Endodermal cell (in vitro differentiated cells): ENCODE measurements at regions not wholly inside any gene's neighbourhood (a gene's known extent, or its start where the extent isn't known, plus 50 kb on each side); places are given as distances from the start of the nearest gene placed in this dataset.
A peak's percentile ranks its signal among the peaks of the same experiment; 100 is the strongest.
"Not testable (repeated sequence)": the region's sequence is repeated elsewhere in the genome, so short reads cannot be mapped to it uniquely, and the experiment has no call there.

Experiments used
- DNase-seq: peaks from one replicate; pipeline ENCODE4 v3.0.0-alpha.2; 2017
- H3K27ac ChIP-seq: 2 replicates; pipeline ENCODE4 v1.5.1; 2013; ENCODE audit warnings: mild to moderate bottlenecking, low read depth, low read length, moderate library complexity
- H3K27me3 ChIP-seq: 2 replicates; pipeline ENCODE4 v1.6.1; 2013; ENCODE audit warnings: mild to moderate bottlenecking, low read length, moderate library complexity; ENCODE audit not compliant: insufficient read depth, control insufficient read depth, poor library complexity, severe bottlenecking
- H3K36me3 ChIP-seq: 2 replicates; pipeline ENCODE4 v1.7.0; 2013; ENCODE audit warnings: mild to moderate bottlenecking, low read length, moderate library complexity; ENCODE audit not compliant: control insufficient read depth, insufficient read depth
- H3K4me1 ChIP-seq: one replicate; pipeline ENCODE4 v1.7.0; 2013; ENCODE audit warnings: low read length; ENCODE audit not compliant: control insufficient read depth, insufficient read depth
- H3K4me3 ChIP-seq: 2 replicates; pipeline ENCODE4 v1.5.1; 2013; ENCODE audit warnings: mild to moderate bottlenecking, low read length, moderate library complexity
- H3K9ac ChIP-seq: 2 replicates; pipeline ENCODE4 v1.6.1; 2013; ENCODE audit warnings: mild to moderate bottlenecking, low read length, moderate library complexity; ENCODE audit not compliant: poor library complexity, severe bottlenecking; ENCODE audit errors: extremely low read depth
- H3K9me3 ChIP-seq: 2 replicates; pipeline ENCODE4 v1.6.1; 2013; ENCODE audit warnings: mild to moderate bottlenecking, low read length, moderate library complexity; ENCODE audit not compliant: control insufficient read depth
- H3K27ac Mint-ChIP-seq: 2 replicates; pipeline ENCODE4 v1.8.0; 2020; ENCODE audit warnings: mixed read lengths
- H3K27me3 Mint-ChIP-seq: 2 replicates; pipeline ENCODE4 v1.8.0; 2021; ENCODE audit warnings: mild to moderate bottlenecking, mixed read lengths; ENCODE audit not compliant: insufficient read depth
- H3K36me3 Mint-ChIP-seq: 2 replicates; pipeline ENCODE4 v1.8.0; 2020; ENCODE audit warnings: low read depth, mixed read lengths
- H3K4me1 Mint-ChIP-seq: 2 replicates; pipeline ENCODE4 v1.8.0; 2020; ENCODE audit warnings: mixed read lengths
- H3K4me3 Mint-ChIP-seq: 2 replicates; pipeline ENCODE4 v1.8.0; 2020; ENCODE audit warnings: mild to moderate bottlenecking, moderate library complexity, mixed read lengths
- H3K9me3 Mint-ChIP-seq: 2 replicates; pipeline ENCODE4 v1.8.0; 2020; ENCODE audit warnings: mild to moderate bottlenecking, mixed read lengths
- WGBS, 2 experiments: methylation state at CpG; one replicate each; pipeline versions ENCODE4 v1.1.5 to v1.1.7; 2013; ENCODE audit warnings: missing lambda C conversion rate in 2 of 2, mixed read lengths in 1 of 2; ENCODE audit not compliant: insufficient coverage in 1 of 2, insufficient read length in 1 of 2; 5-methylcytosine and 5-hydroxymethylcytosine counted together
- TF ChIP-seq, protein P1 (sequence below): fragments of 200-600 bp; sonication (generic); conservative IDR thresholded peaks from 2 replicates; pipeline ENCODE4 v1.5.0; 2021; ENCODE audit warnings: antibody characterized with exemption, mild to moderate bottlenecking

DNA sequence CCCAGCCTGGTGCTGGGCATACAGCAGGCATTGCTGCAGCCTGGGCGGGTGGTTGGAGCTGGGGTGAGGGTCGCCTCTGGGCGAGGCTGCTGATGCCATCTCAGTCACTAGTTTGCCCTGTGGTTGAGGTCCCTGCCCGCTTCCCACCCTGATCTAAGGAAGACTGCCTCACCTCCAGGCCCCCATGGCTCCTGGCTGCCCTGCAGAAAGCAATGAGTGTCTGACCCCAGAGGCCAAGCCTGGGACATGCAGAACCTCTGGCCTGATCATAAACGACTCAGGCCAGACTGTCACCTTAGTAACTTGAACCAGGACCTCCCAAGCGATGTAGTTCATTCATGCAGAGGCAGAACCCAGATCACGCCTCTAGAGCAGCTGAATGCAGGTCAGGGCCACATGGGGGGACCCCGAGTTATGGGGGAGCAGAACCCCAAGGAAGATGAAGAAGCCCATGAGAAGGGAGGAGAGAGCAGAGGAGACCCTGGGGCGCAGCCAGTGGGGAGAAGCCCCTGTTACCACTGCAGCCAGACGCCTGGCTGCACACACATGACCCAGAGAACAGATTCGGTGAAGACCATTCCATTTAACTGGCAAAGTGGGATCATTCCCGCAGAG is 213.9 kb downstream of the TBC1D2B start:
- TF ChIP-seq, protein P1, sequence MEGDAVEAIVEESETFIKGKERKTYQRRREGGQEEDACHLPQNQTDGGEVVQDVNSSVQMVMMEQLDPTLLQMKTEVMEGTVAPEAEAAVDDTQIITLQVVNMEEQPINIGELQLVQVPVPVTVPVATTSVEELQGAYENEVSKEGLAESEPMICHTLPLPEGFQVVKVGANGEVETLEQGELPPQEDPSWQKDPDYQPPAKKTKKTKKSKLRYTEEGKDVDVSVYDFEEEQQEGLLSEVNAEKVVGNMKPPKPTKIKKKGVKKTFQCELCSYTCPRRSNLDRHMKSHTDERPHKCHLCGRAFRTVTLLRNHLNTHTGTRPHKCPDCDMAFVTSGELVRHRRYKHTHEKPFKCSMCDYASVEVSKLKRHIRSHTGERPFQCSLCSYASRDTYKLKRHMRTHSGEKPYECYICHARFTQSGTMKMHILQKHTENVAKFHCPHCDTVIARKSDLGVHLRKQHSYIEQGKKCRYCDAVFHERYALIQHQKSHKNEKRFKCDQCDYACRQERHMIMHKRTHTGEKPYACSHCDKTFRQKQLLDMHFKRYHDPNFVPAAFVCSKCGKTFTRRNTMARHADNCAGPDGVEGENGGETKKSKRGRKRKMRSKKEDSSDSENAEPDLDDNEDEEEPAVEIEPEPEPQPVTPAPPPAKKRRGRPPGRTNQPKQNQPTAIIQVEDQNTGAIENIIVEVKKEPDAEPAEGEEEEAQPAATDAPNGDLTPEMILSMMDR = no peak
- Mint-ChIP-seq H3K27me3 (no peaks in the 10 kb centered on the region), H3K4me1 (peaks cover 10% of the 10 kb centered on the region), H3K4me3 (no peak overlapping the region), H3K27ac (no peak overlapping the region), H3K36me3 (no peaks in the 10 kb centered on the region), H3K9me3 (no peaks in the 10 kb centered on the region)
- H3K4me3 ChIP-seq = no peak overlapping the region
- 88 to 92% methylated on average over 8 to 12 of the region's 12 CpGs for WGBS, 2 experiments
- H3K27ac ChIP-seq = no peak overlapping the region
- no peaks in the 10 kb centered on the region for H3K27me3 ChIP-seq
- no peaks in the 10 kb centered on the region for H3K9me3 ChIP-seq
- no peaks in the 10 kb centered on the region for H3K36me3 ChIP-seq
- no peaks in the 10 kb centered on the region for H3K4me1 ChIP-seq
- no peak overlapping the region for H3K9ac ChIP-seq
- DNase-seq = peak; percentile 38

DNA sequence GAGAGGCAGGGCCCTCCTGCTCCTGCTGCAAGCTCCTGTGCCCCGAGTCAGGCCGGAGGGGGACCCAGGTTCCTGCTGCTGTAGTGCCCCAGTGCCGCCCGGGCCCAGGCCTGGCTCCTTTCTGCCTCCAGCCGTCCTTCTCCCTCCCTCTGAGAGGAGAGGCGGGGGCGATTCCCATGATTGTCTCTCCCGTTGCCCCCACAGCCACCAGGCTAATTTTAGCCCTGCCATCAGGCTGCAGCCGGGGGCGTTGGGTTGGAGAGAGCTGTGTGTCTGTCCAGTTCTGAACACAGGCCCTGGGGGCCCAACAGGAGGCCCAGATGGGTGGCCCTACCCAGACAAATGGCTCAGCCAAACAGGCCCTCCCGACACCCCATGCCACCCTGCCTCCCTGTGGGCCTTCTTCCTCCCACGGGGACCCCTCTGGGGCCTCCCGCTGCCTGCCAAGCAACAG is 214.8 kb downstream of the TBC1D2B start:
- H3K27me3 ChIP-seq = no peaks in the 10 kb centered on the region
- Mint-ChIP-seq H3K9me3 (no peaks in the 10 kb centered on the region), H3K4me1 (peaks cover 10% of the 10 kb centered on the region), H3K4me3 (no peak overlapping the region), H3K36me3 (no peaks in the 10 kb centered on the region), H3K27me3 (no peaks in the 10 kb centered on the region), H3K27ac (no peak overlapping the region)
- H3K9ac ChIP-seq = no peak overlapping the region
- no peaks in the 10 kb centered on the region for H3K36me3 ChIP-seq
- H3K9me3 ChIP-seq = no peaks in the 10 kb centered on the region
- H3K4me3 ChIP-seq = no peak overlapping the region
- 84 to 88% methylated on average over 3 to 13 of the region's 13 CpGs for WGBS, 2 experiments
- H3K4me1 ChIP-seq = no peaks in the 10 kb centered on the region
- no peak overlapping the region for H3K27ac ChIP-seq
- TF ChIP-seq, protein P1 = no peak
- DNase-seq = peak; percentile 48

DNA sequence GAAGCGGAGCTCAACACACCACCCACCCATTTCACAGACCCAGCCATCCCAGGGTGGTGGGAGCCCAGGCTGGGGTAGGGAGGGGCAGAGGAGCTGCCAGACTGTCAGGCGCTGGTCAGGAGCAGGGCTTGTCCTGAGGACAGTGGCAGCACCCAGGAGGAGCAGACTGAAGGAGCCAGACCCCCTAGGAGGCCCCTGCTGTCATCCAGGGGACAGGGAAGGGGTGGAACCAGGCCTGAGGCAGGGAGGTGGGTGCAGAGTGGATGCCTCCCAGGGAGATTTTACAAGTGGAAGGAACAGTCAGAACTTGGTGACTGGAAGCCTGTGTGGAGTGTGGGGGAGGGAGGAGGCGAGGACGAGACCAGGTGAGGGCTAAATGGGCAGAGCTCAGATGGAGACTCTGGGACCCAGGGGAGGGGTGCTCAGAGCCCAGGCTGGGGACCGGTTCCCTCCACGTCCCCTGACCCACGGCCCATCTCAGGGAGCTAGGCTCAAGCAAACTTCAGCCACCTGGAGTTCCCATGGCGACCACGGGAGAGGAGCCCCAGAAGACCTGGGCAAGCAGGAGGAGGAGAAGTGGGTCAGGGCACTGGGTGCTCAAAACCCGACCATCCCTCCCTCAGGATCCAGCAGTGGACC is 215.4 kb downstream of the TBC1D2B start:
- not testable (repeated sequence) for H3K27ac Mint-ChIP-seq, H3K4me1 ChIP-seq, H3K9me3 Mint-ChIP-seq, H3K27ac ChIP-seq, H3K27me3 Mint-ChIP-seq, H3K9ac ChIP-seq, H3K27me3 ChIP-seq, H3K4me3 ChIP-seq, H3K36me3 ChIP-seq, H3K36me3 Mint-ChIP-seq, H3K4me3 Mint-ChIP-seq, H3K9me3 ChIP-seq
- peaks cover 15% of the 10 kb centered on the region for H3K4me1 Mint-ChIP-seq
- peak; percentile 38 for DNase-seq
- WGBS, 2 experiments = 90 to 100% methylated on average over 1 to 10 of the region's 10 CpGs
